ENCODE measurements at regions not wholly inside any gene's neighbourhood (a gene's known extent, or its start where the extent isn't known, plus 50 kb on each side); places are given as distances from the start of the nearest gene placed in this dataset.

- WGBS (ENCODE audit: extremely low coverage, insufficient read length, low lambda C conversion rate) = no CpG with 5 or more reads among the region's 1 CpG
- H4K8ac ChIP-seq (replicated peaks; ENCODE audit: insufficient read length, low read depth, low read length) = no peak overlapping the region
- H3K9ac ChIP-seq (ENCODE audit: extremely low read depth, insufficient read length, low read length) = no peak overlapping the region
- no peak overlapping the region for H3K27ac Mint-ChIP-seq
- no peak overlapping the region for H3K23ac ChIP-seq (ENCODE audit: insufficient read length, low read depth, low read length)
- no peak overlapping the region for H3K4me3 Mint-ChIP-seq
- 0 out of 2 replicates have a peak, but pooled peaks cover 2% of the 10 kb centered on the region for H3K27me3 Mint-ChIP-seq (ENCODE audit: low read depth)
- no peak overlapping the region for H3K27ac ChIP-seq (ENCODE audit: insufficient read length, low read depth, low read length)
- no peak overlapping the region for H2BK12ac ChIP-seq (ENCODE audit: insufficient read length, low read depth, low read length)
- DNase-seq = no peak
- H3K79me2 ChIP-seq (ENCODE audit: insufficient read depth, low read length) = no peaks in the 10 kb centered on the region
- H3K18ac ChIP-seq (ENCODE audit: insufficient read length, low read depth, low read length) = no peak overlapping the region
- H3K36me3 Mint-ChIP-seq (ENCODE audit: insufficient read depth in 1 of 3, low read depth in 3 of 3) = peaks cover 4 to 13% (median 5%) of the 10 kb centered on the region in 3 experiments; a peak in 6 of 7 replicates
- no peak overlapping the region for H3K56ac ChIP-seq (ENCODE audit: insufficient read length, low read depth, low read length)
- no peak overlapping the region for H3K4me2 ChIP-seq (ENCODE audit: insufficient read depth, insufficient read length, low read length)
- no peak overlapping the region for H2BK15ac ChIP-seq (ENCODE audit: low read depth, low read length)
- H3K27me3 ChIP-seq (ENCODE audit: insufficient read depth, low read length) = no peaks in the 10 kb centered on the region
- no peak for TF ChIP-seq CTCF (conservative IDR thresholded peaks at IDR 0.05)
- H2BK20ac ChIP-seq (ENCODE audit: low read depth, low read length, poor library complexity, severe bottlenecking) = no peak overlapping the region
- H3K4me1 ChIP-seq (ENCODE audit: insufficient read depth, low read length) = no peaks in the 10 kb centered on the region
- H3K23me2 ChIP-seq (ENCODE audit: insufficient read length, low read depth, low read length, poor library complexity, severe bottlenecking) = no peaks in the 10 kb centered on the region
- no peak overlapping the region for H4K5ac ChIP-seq (ENCODE audit: insufficient read length, low read depth, low read length)
- peaks cover 4 to 10% of the 10 kb centered on the region in 2 experiments for H3K4me1 Mint-ChIP-seq
- H2AFZ ChIP-seq (ENCODE audit: low read length) = no peak overlapping the region
- peaks cover 8 to 11% of the 10 kb centered on the region in 2 experiments for H3K9me3 Mint-ChIP-seq
- H3K79me1 ChIP-seq (ENCODE audit: insufficient read depth, low read depth, low read length, poor library complexity, severe bottlenecking) = no peaks in the 10 kb centered on the region
- no peak overlapping the region for H2BK120ac ChIP-seq (ENCODE audit: low read depth, low read length, poor library complexity, severe bottlenecking)
- H3K4ac ChIP-seq (ENCODE audit: low read depth, low read length) = no peak overlapping the region
- H4K91ac ChIP-seq (ENCODE audit: insufficient read length, low read depth, low read length) = no peak overlapping the region
- H4K20me1 ChIP-seq (ENCODE audit: control insufficient read depth, insufficient read depth, insufficient read length) = no peaks in the 10 kb centered on the region
- no peak overlapping the region for H3K14ac ChIP-seq (ENCODE audit: insufficient read depth, low read length)
- H2AK5ac ChIP-seq (ENCODE audit: insufficient read length, low read length) = no peak overlapping the region
- no peak overlapping the region for H2BK5ac ChIP-seq (ENCODE audit: insufficient read length, low read length)
- H3T11ph ChIP-seq (ENCODE audit: low read length) = no peak overlapping the region
- H3K9me3 ChIP-seq (ENCODE audit: control insufficient read depth, low read depth, low read length) = no peaks in the 10 kb centered on the region
Observed at GRCh38 chr12:25877446-25877845, 81.0 kb upstream of the RASSF8 start.
